Breast epithelium (tissue), 4 donors: ENCODE measurements at regions not wholly inside any gene's neighbourhood (a gene's known extent, or its start where the extent isn't known, plus 50 kb on each side); places are given as distances from the start of the nearest gene placed in this dataset.

Source experiments
- DNase-seq, 2 donors: peaks; one replicate each; pipeline ENCODE4 v3.0.0-alpha.2; 2019; ENCODE audit warnings: low spot score in 2 of 2
- H3K27ac ChIP-seq, 2 donors: fragments of 200-600 bp; sonication (generic) in 1 of 2; one replicate each; pipeline ENCODE4 v1.5.1; 2016 to 2019; ENCODE audit warnings: mild to moderate bottlenecking in 1 of 2
- H3K27me3 ChIP-seq, 2 donors: fragments of 200-600 bp; sonication (generic) in 1 of 2; one replicate each; pipeline versions ENCODE4 v1.5.1 to v1.6.0; 2017 to 2019; ENCODE audit warnings: control low read depth in 1 of 2, mild to moderate bottlenecking in 1 of 2
- H3K36me3 ChIP-seq: fragments of 200-600 bp; one replicate; pipeline ENCODE4 v1.5.1; 2019
- H3K4me1 ChIP-seq, 2 donors: fragments of 200-600 bp; sonication (generic); one replicate each; pipeline ENCODE4 v1.5.1; 2016 to 2019; ENCODE audit warnings: control low read depth in 1 of 2
- H3K4me3 ChIP-seq, 3 donors: fragments of 200-600 bp; sonication (generic); 1 replicate in 2 of 3; 2 replicates in 1 of 3; pipeline ENCODE4 v1.5.1; 2016 to 2019; ENCODE audit warnings: mild to moderate bottlenecking in 3 of 3, moderate library complexity in 2 of 3
- H3K9me3 ChIP-seq, 2 donors: fragments of 200-600 bp; sonication (generic) in 1 of 2; one replicate each; pipeline ENCODE4 v1.5.1; 2016 to 2019; ENCODE audit warnings: control low read depth in 1 of 2
- POLR2A ChIP-seq: fragments of 450-650 bp; IDR thresholded peaks from one replicate; pipeline ENCODE4 v1.6.1; 2016; ENCODE audit warnings: antibody characterized with exemption, mild to moderate bottlenecking, moderate library complexity
- POLR2AphosphoS5 ChIP-seq, 3 donors: sonication (generic); formaldehyde crosslinking; IDR thresholded peaks; one replicate each; pipeline ENCODE4 v1.6.1; 2017; ENCODE audit warnings: antibody characterized with exemption in 3 of 3
- intact Hi-C: fragments of 100-400 bp; cut with DNase I; formaldehyde crosslinking; loops from one replicate; pipeline ENCODE4 v1.15.1; 2023; ENCODE audit warnings: low total_unique reads
- TF ChIP-seq, protein P1 (sequence below), 3 donors: fragments of 450-650 bp; IDR thresholded peaks; one replicate each; pipeline ENCODE4 v1.5.1; 2016 to 2017; ENCODE audit warnings: antibody characterized with exemption in 3 of 3, mild to moderate bottlenecking in 3 of 3, moderate library complexity in 3 of 3

DNA sequence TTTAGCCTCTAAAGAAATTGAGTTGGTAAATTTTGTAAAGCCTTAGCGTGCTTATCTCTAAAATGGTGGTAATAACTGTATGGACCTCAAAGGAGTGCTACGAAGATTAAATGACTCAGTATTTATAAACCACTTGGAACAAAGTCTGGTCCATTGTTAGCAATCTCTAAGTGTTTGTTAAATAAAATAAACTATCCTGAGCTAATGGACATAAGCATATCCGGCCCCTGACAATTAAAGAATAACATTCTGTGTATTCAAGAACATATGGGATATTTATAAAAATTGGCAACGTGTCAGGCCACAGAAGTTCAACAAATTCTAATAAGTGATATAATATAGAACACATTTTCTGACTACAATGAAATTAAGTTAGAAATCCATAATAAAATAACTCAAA lies 71.0 kb downstream of the MYEOV start:
- intact Hi-C loops: no loop called here
- no peak overlapping the region for H3K4me3 ChIP-seq

DNA sequence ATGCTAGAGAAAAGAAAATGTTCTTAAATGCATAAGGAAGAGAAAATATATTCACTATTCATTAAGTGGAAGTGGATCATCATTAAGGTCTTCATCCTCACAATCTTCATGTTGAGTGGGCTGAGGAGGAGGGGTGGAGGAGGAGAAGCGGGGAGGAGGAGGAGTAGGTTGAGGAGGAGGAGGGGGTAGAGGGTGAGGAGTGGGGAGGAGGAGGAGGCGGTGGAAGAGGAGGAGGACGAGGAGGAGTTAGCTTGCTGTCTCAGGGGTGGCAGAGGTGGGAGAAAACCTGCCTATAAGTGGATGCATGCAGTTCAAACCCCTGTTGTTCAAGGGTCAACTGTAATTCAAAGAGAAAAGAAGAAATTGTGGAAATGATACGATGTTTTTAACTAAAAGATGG lies 71.6 kb downstream of the MYEOV start:
- DNase-seq: no peak
- H3K27me3 ChIP-seq: no peaks in the 10 kb centered on the region
- H3K4me1 ChIP-seq: no peaks in the 10 kb centered on the region
- intact Hi-C loops: no loop called here
- H3K36me3 ChIP-seq: no peaks in the 10 kb centered on the region
- no peak overlapping the region for H3K27ac ChIP-seq
- H3K9me3 ChIP-seq: peaks cover 0 to 5% of the 10 kb centered on the region in 2 donors
- TF ChIP-seq, protein P1, sequence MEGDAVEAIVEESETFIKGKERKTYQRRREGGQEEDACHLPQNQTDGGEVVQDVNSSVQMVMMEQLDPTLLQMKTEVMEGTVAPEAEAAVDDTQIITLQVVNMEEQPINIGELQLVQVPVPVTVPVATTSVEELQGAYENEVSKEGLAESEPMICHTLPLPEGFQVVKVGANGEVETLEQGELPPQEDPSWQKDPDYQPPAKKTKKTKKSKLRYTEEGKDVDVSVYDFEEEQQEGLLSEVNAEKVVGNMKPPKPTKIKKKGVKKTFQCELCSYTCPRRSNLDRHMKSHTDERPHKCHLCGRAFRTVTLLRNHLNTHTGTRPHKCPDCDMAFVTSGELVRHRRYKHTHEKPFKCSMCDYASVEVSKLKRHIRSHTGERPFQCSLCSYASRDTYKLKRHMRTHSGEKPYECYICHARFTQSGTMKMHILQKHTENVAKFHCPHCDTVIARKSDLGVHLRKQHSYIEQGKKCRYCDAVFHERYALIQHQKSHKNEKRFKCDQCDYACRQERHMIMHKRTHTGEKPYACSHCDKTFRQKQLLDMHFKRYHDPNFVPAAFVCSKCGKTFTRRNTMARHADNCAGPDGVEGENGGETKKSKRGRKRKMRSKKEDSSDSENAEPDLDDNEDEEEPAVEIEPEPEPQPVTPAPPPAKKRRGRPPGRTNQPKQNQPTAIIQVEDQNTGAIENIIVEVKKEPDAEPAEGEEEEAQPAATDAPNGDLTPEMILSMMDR (IDR thresholded peaks at IDR 0.05): no peak
- TF ChIP-seq POLR2A: no peak
- TF ChIP-seq POLR2AphosphoS5 (IDR thresholded peaks at IDR 0.05): no peak
- H3K4me3 ChIP-seq: no peak overlapping the region

More for the DNA sequence above, 71.0 kb downstream of the MYEOV start:
- H3K27ac ChIP-seq: no peak overlapping the region
- TF ChIP-seq POLR2AphosphoS5 (IDR thresholded peaks at IDR 0.05) (no peak), POLR2A (no peak)
- TF ChIP-seq, protein P1 (IDR thresholded peaks at IDR 0.05): no peak
- H3K9me3 ChIP-seq: peaks cover under 1 to 6% of the 10 kb centered on the region in 2 donors
- DNase-seq: no peak
- no peaks in the 10 kb centered on the region for H3K36me3 ChIP-seq
- no peaks in the 10 kb centered on the region for H3K4me1 ChIP-seq
- no peaks in the 10 kb centered on the region for H3K27me3 ChIP-seq

DNA sequence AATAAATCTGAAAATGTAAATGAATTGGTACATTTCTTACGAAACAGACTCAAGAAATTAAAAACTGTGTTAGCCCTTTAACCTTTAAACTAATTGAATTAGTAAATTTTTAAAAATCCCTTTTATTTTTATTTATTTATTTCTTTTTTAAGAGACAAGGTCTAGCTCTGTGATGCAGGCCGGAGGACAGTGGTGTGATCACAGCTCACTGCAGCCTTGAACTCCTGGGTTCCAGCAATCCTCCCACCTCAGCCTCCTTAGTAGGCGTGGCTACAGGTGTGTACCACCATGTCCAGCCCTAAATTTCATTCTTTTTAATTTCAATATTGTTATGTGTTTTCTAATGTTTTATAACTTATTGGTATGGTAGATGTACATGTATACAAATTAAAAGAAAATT lies 72.6 kb downstream of the MYEOV start:
- intact Hi-C loops: no loop called here
- TF ChIP-seq POLR2A: no peak
- no peak for TF ChIP-seq POLR2AphosphoS5 (IDR thresholded peaks at IDR 0.05)
- TF ChIP-seq, protein P1 (IDR thresholded peaks at IDR 0.05): no peak
- peaks cover 0 to 5% of the 10 kb centered on the region in 2 donors for H3K9me3 ChIP-seq
- H3K36me3 ChIP-seq: no peaks in the 10 kb centered on the region
- H3K27me3 ChIP-seq: no peaks in the 10 kb centered on the region
- H3K4me1 ChIP-seq: no peaks in the 10 kb centered on the region
- H3K4me3 ChIP-seq: no peak overlapping the region
- DNase-seq: no peak
- H3K27ac ChIP-seq: no peak overlapping the region

GRCh38 chr11:69367211-69367964 lies 73.4 kb downstream of the MYEOV start:
- Histone ChIP-seq H3K4me3 (no peak overlapping the region), H3K27ac (no peak overlapping the region), H3K4me1 (no peaks in the 10 kb centered on the region), H3K9me3 (peaks cover 0 to 5% of the 10 kb centered on the region in 2 donors), H3K36me3 (no peaks in the 10 kb centered on the region), H3K27me3 (no peaks in the 10 kb centered on the region)
- TF ChIP-seq, protein P1 (IDR thresholded peaks at IDR 0.05): no peak
- TF ChIP-seq POLR2AphosphoS5 (IDR thresholded peaks at IDR 0.05): no peak
- TF ChIP-seq POLR2A: no peak
- intact Hi-C loops: no loop called here
- DNase-seq: no peak

GRCh38 chr11:69368119-69368880 lies 74.3 kb downstream of the MYEOV start:
- Histone ChIP-seq H3K4me3 (no peak overlapping the region), H3K9me3 (peaks cover 0 to 5% of the 10 kb centered on the region in 2 donors), H3K27ac (no peak overlapping the region), H3K4me1 (no peaks in the 10 kb centered on the region), H3K27me3 (no peaks in the 10 kb centered on the region), H3K36me3 (no peaks in the 10 kb centered on the region)
- intact Hi-C loops: no loop called here
- DNase-seq: no peak
- TF ChIP-seq POLR2A (no peak), POLR2AphosphoS5 (IDR thresholded peaks at IDR 0.05) (no peak)
- TF ChIP-seq, protein P1 (IDR thresholded peaks at IDR 0.05): no peak
